ENCODE measurements at regions not wholly inside any gene's neighbourhood (a gene's known extent, or its start where the extent isn't known, plus 50 kb on each side); places are given as distances from the start of the nearest gene placed in this dataset.

DNA sequence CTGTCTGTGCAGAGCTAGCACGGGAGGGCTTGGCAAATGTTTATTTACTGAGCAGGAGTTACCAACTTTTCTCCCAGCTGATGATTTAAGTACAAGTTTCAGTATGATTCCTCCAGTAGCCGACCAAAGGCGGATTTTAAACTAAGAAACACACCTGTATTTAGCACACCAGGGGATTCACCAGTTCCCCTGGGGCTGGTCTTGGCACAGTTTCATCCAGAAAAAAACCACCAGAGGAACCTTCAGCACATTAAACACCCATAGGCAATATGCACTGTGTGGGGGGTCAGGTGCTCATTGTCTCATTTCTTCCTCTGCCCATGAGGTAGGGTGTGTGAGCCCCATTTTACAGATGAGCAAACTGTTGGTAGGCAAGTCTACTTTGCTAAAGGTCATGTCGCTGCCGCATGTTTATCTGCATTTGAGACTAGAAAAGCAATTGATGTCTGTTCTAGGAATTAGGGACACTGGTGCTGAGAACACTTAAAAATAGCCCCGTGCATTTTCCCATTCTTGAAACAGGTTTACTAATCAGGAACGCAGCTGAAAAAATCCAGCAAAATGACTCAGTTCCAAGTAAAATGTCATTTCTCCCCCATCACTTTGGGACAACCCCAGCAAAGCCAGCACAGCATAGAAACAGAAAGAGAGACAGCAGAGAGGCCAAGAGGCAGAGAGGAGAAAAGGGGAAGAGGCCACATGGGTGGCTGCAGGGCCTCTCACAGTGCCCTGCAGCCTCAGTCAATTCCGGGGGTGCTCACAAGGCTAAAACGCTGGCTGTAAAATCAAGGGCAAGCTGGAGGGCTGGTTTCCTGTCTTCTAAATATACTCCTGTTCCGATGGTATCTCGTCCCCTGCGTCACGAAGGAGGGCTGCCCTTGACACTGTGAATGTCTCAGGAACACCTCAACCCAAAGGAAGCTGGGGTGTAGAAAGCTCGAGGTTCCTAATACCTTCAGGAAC is 166.8 kb upstream of the ID2 start:
- TF ChIP-seq CTCF (IDR thresholded peaks at IDR 0.05), result no peak
- no peak for TF ChIP-seq EZH2 (IDR thresholded peaks at IDR 0.05)
- TF ChIP-seq EZH2phosphoT487 (IDR thresholded peaks at IDR 0.05), result no peak
